SK-N-SH (cell line): ENCODE measurements at regions not wholly inside any gene's neighbourhood (a gene's known extent, or its start where the extent isn't known, plus 50 kb on each side); places are given as distances from the start of the nearest gene placed in this dataset.

ENCODE experiments used
- CTCF ChIA-PET: fragments of 300-600, 350-600 bp; formaldehyde crosslinking; extraction: SDS; loops from one replicate; lab custom pipeline; 2021; lab: Yijun Ruan, JAX
- POLR2A ChIA-PET: fragments of 350-600 bp; sonication (Branson Sonifier 250); formaldehyde crosslinking; extraction: SDS; loops from one replicate; lab custom pipeline; 2020; ENCODE audit warnings: antibody characterized with exemption, inconsistent platforms; lab: Yijun Ruan, JAX
- DNase-seq: peaks from one replicate; pipeline ENCODE4 v3.0.0; 2012
- H2AFZ ChIP-seq: fragments of 200-600 bp; sonication (generic); 2 replicates; pipeline ENCODE4 v1.8.1; 2016; ENCODE audit warnings: antibody characterized with exemption, mild to moderate bottlenecking, low read depth
- H3F3A ChIP-seq: fragments of 200-600 bp; sonication (generic); replicated peaks from 2 replicates; pipeline ENCODE3; 2016; ENCODE audit warnings: antibody characterized with exemption, mild to moderate bottlenecking; ENCODE audit not compliant: insufficient read depth
- H3K27ac ChIP-seq, 2 experiments: fragments of 200-500 bp in 1 of 2; fragments of 200-600 bp in 1 of 2; sonication (Bioruptor generic) in 1 of 2; sonication (generic), shearing (Covaris generic) in 1 of 2; 2 replicates each; pipeline versions ENCODE4 v1.5.1 to v1.6.1; 2014 to 2016; ENCODE audit warnings: low read depth in 2 of 2, inconsistent platforms in 1 of 2, low read length in 1 of 2, mild to moderate bottlenecking in 1 of 2, mixed read lengths in 1 of 2
- H3K27me3 ChIP-seq: fragments of 200-600 bp; sonication (generic), shearing (Covaris generic); 2 replicates; pipeline ENCODE4 v1.6.1; 2016; ENCODE audit warnings: mixed run types; ENCODE audit not compliant: insufficient read depth
- H3K36me3 ChIP-seq, 2 experiments: fragments of 200-500 bp in 1 of 2; fragments of 200-600 bp in 1 of 2; sonication (Bioruptor generic) in 1 of 2; sonication (generic) in 1 of 2; replicated peaks in 1 of 2; 2 replicates each; pipeline versions ENCODE3 to v1.5.1; 2014 to 2016; ENCODE audit warnings: low read length in 1 of 2, mild to moderate bottlenecking in 1 of 2; ENCODE audit not compliant: insufficient read depth in 2 of 2, control insufficient read depth in 1 of 2
- H3K4me1 ChIP-seq, 2 experiments: fragments of 200-500 bp in 1 of 2; fragments of 200-600 bp in 1 of 2; sonication (Bioruptor generic) in 1 of 2; sonication (generic), shearing (Covaris generic) in 1 of 2; 2 replicates each; pipeline versions ENCODE4 v1.5.1 to v1.6.1; 2014 to 2016; ENCODE audit warnings: low read depth in 1 of 2, low read length in 1 of 2, mixed run types in 1 of 2; ENCODE audit not compliant: insufficient read depth in 2 of 2, control insufficient read depth in 1 of 2
- H3K4me2 ChIP-seq: fragments of 200-600 bp; sonication (generic), shearing (Covaris generic); 2 replicates; pipeline ENCODE4 v1.6.1; 2017; ENCODE audit warnings: mixed run types
- H3K4me3 ChIP-seq, 2 experiments: fragments of 200-500 bp in 1 of 2; fragments of 200-600 bp in 1 of 2; sonication (Bioruptor generic) in 1 of 2; sonication (generic), shearing (Covaris generic) in 1 of 2; 2 replicates each; pipeline versions ENCODE4 v1.5.1 to v1.8.1; 2014 to 2016; ENCODE audit warnings: low read depth in 2 of 2, inconsistent platforms in 1 of 2, low read length in 1 of 2, mild to moderate bottlenecking in 1 of 2, mixed read lengths in 1 of 2, moderate library complexity in 1 of 2
- H3K79me2 ChIP-seq: fragments of 200-600 bp; sonication (generic); 2 replicates; pipeline ENCODE4 v1.8.1; 2017; ENCODE audit warnings: mild to moderate bottlenecking; ENCODE audit not compliant: insufficient read depth
- H3K9ac ChIP-seq: fragments of 200-600 bp; sonication (generic); 2 replicates; pipeline ENCODE4 v1.6.1; 2017; ENCODE audit warnings: mixed run types
- H3K9me2 ChIP-seq: fragments of 200-600 bp; sonication (generic); 2 replicates; pipeline ENCODE4 v1.6.1; 2017; ENCODE audit warnings: mixed run types
- H3K9me3 ChIP-seq: fragments of 200-600 bp; sonication (generic); 2 replicates; pipeline ENCODE4 v1.6.1; 2017; ENCODE audit warnings: mixed run types, mild to moderate bottlenecking, moderate library complexity
- H4K20me1 ChIP-seq: fragments of 200-600 bp; sonication (generic); 2 replicates; pipeline ENCODE4 v1.6.1; 2017; ENCODE audit warnings: mild to moderate bottlenecking, mixed run types; ENCODE audit not compliant: insufficient read depth
- CHD2 ChIP-seq: fragments of 150-350 bp; IDR thresholded peaks from 2 replicates; pipeline ENCODE4 v1.6.1; 2018; ENCODE audit warnings: low read length; ENCODE audit not compliant: partially characterized antibody
- CTCF ChIP-seq: fragments of 200-600 bp; sonication (generic); IDR thresholded peaks from 2 replicates; pipeline ENCODE4 v1.6.1; 2017; ENCODE audit warnings: antibody characterized with exemption, mild to moderate bottlenecking, moderate library complexity
- ELF1 ChIP-seq: IDR thresholded peaks from 2 replicates; pipeline ENCODE4 v1.4.0; 2012
- EZH2phosphoT487 ChIP-seq: fragments of 200-600 bp; sonication (generic); IDR thresholded peaks from 2 replicates; pipeline ENCODE4 v1.6.1; 2017; ENCODE audit warnings: low read depth, mixed run types, mild to moderate bottlenecking, antibody characterized with exemption, moderate library complexity, borderline replicate concordance
- FOXM1 ChIP-seq: IDR thresholded peaks from 2 replicates; pipeline ENCODE4 v1.4.0; 2012; ENCODE audit warnings: low read depth, mild to moderate bottlenecking
- GABPA ChIP-seq: IDR thresholded peaks from 2 replicates; pipeline ENCODE4 v1.4.0; 2012; ENCODE audit warnings: low read depth, mild to moderate bottlenecking
- GATA2 ChIP-seq: sonication (generic); formaldehyde crosslinking; IDR thresholded peaks from 2 replicates; pipeline ENCODE4 v1.5.0; 2020; ENCODE audit warnings: mild to moderate bottlenecking, missing genetic modification reagents
- IRF3 ChIP-seq: fragments of 150-350 bp; IDR thresholded peaks from 2 replicates; pipeline ENCODE4 v1.6.1; 2016; ENCODE audit warnings: mild to moderate bottlenecking, low read depth, low read length
- JUND ChIP-seq: IDR thresholded peaks from 2 replicates; pipeline ENCODE4 v1.4.0; 2012
- POLR2AphosphoS5 ChIP-seq: IDR thresholded peaks from 2 replicates; pipeline ENCODE4 v1.6.1; 2012; ENCODE audit warnings: low read depth, low read length
- RCOR1 ChIP-seq: fragments of 150-350 bp; IDR thresholded peaks from 2 replicates; pipeline ENCODE4 v1.6.1; 2017; ENCODE audit warnings: antibody characterized with exemption, low read length
- RFX5 ChIP-seq: IDR thresholded peaks from 2 replicates; pipeline ENCODE4 v1.6.1; 2012; ENCODE audit warnings: mild to moderate bottlenecking, improper control_type of control experiment, low read length
- RXRA ChIP-seq: IDR thresholded peaks from 2 replicates; pipeline ENCODE4 v1.4.0; 2012; ENCODE audit warnings: low read depth, mild to moderate bottlenecking, borderline replicate concordance
- SMC3 ChIP-seq: IDR thresholded peaks from 2 replicates; pipeline ENCODE4 v1.6.1; 2012; ENCODE audit warnings: low read depth, low read length, improper control_type of control experiment
- TCF12 ChIP-seq: IDR thresholded peaks from 2 replicates; pipeline ENCODE4 v1.4.0; 2012
- TEAD4 ChIP-seq: IDR thresholded peaks from 2 replicates; pipeline ENCODE4 v1.4.0; 2012; ENCODE audit warnings: mild to moderate bottlenecking, borderline replicate concordance; ENCODE audit not compliant: insufficient read depth
- USF1 ChIP-seq: IDR thresholded peaks from 2 replicates; pipeline ENCODE4 v1.4.0; 2012; ENCODE audit warnings: low read depth, borderline replicate concordance
- YY1 ChIP-seq: IDR thresholded peaks from 2 replicates; pipeline ENCODE4 v1.4.0; 2012; ENCODE audit warnings: low read depth, mild to moderate bottlenecking
- WGBS: methylation state at CpG from one replicate; pipeline ENCODE4 v1.1.6; 2017; ENCODE audit warnings: low lambda C conversion rate; 5-methylcytosine and 5-hydroxymethylcytosine counted together

GRCh38 chr4:176856421-176856820 lies 63.7 kb upstream of the VEGFC start:
- no peak for TF ChIP-seq CTCF
- TF ChIP-seq JUND: no peak
- no peak for TF ChIP-seq RXRA
- no peak for TF ChIP-seq CHD2
- TF ChIP-seq RCOR1: no peak
- TF ChIP-seq TEAD4: no peak
- Histone ChIP-seq H3K4me1 (no peaks in the 10 kb centered on the region), H3K9me3 (peaks cover 8% of the 10 kb centered on the region; the same call in 1 of the 2 replicates), H3K36me3 (no peaks in the 10 kb centered on the region), H3K27ac (no peak overlapping the region), H3K4me2 (no peak overlapping the region), H2AFZ (no peak overlapping the region), H3F3A (no peaks in the 10 kb centered on the region), H3K9ac (no peak overlapping the region), H3K27me3 (no peaks in the 10 kb centered on the region), H4K20me1 (no peaks in the 10 kb centered on the region), H3K79me2 (no peaks in the 10 kb centered on the region), H3K4me3 (no peak overlapping the region), H3K9me2 (no peaks in the 10 kb centered on the region)
- ChIA-PET CTCF (no interaction called here), POLR2A (no interaction called here)
- DNase-seq: no peak
- 64% methylated on average over 2 of the region's 2 CpGs for WGBS

- no peak overlapping the region for H3K9ac ChIP-seq
- H3K36me3 ChIP-seq: no peaks in the 10 kb centered on the region
- no peak for DNase-seq
- no peak overlapping the region for H3K4me2 ChIP-seq
- H3K9me3 ChIP-seq: peaks cover 7% of the 10 kb centered on the region; the same call in 1 of the 2 replicates
- no peak overlapping the region for H2AFZ ChIP-seq
- H3K4me1 ChIP-seq: no peaks in the 10 kb centered on the region
- no peaks in the 10 kb centered on the region for H3K9me2 ChIP-seq
- no peak for TF ChIP-seq TEAD4
- TF ChIP-seq FOXM1: no peak
- TF ChIP-seq TCF12: no peak
- no peak for TF ChIP-seq GABPA
- TF ChIP-seq CHD2: no peak
- no peaks in the 10 kb centered on the region for H3K79me2 ChIP-seq
- ChIA-PET POLR2A (no interaction called here), CTCF (no interaction called here)
- no peaks in the 10 kb centered on the region for H3F3A ChIP-seq
- no peaks in the 10 kb centered on the region for H3K27me3 ChIP-seq
- H3K27ac ChIP-seq: no peak overlapping the region
- H4K20me1 ChIP-seq: no peaks in the 10 kb centered on the region
- H3K4me3 ChIP-seq: no peak overlapping the region
Observed at GRCh38 chr4:176858839-176859238, 66.1 kb upstream of the VEGFC start.

GRCh38 chr4:176864238-176864637 lies 71.5 kb upstream of the VEGFC start:
- 0% methylated on average over 1 of the region's 1 CpG for WGBS
- Histone ChIP-seq H3F3A (peaks cover 6% of the 10 kb centered on the region), H3K79me2 (no peaks in the 10 kb centered on the region), H3K27me3 (no peaks in the 10 kb centered on the region), H3K9me3 (peaks cover 7% of the 10 kb centered on the region; the same call in 1 of the 2 replicates), H3K4me3 (no peak overlapping the region), H3K9ac (no peak overlapping the region), H3K27ac (no peak overlapping the region), H4K20me1 (no peaks in the 10 kb centered on the region), H3K4me1 (no peaks in the 10 kb centered on the region), H3K4me2 (no peak overlapping the region), H3K36me3 (no peaks in the 10 kb centered on the region), H3K9me2 (no peaks in the 10 kb centered on the region), H2AFZ (0 out of 2 replicates have a peak overlapping the region, but pooled peaks have one; percentile 67)
- POLR2A ChIA-PET: no interaction called here
- DNase-seq: no peak
- CTCF ChIA-PET: interaction anchor here (0.8 kb wide), 1 partner anchor 67 kb away, joined by 3 read pairs; no protein-coding TSS in a partner anchor
- TF ChIP-seq TCF12 (no peak), YY1 (no peak), FOXM1 (no peak), GATA2 (CRISPR knock-in tag) (no peak), ELF1 (no peak), GABPA (no peak), RFX5 (no peak), RXRA (no peak), POLR2AphosphoS5 (no peak), JUND (no peak), USF1 (no peak), IRF3 (no peak), SMC3 (no peak), EZH2phosphoT487 (no peak), CTCF (no peak)
